Right renal cortex interstitium (tissue), 3 donors: ENCODE measurements at regions not wholly inside any gene's neighbourhood (a gene's known extent, or its start where the extent isn't known, plus 50 kb on each side); places are given as distances from the start of the nearest gene placed in this dataset.
"Not testable (repeated sequence)": the region's sequence is repeated elsewhere in the genome, so short reads cannot be mapped to it uniquely, and the experiment has no call there.

ENCODE experiments used
- DNase-seq, 3 donors: peaks; one replicate each; pipeline ENCODE4 v3.0.0-alpha.2; 2013; ENCODE audit warnings: low read depth in 3 of 3, low spot score in 2 of 3

- DNase-seq: no peak
These were observed 483.4 kb upstream of the IRAK1BP1 start for GRCh38 chr6:78383968-78384367.

DNA sequence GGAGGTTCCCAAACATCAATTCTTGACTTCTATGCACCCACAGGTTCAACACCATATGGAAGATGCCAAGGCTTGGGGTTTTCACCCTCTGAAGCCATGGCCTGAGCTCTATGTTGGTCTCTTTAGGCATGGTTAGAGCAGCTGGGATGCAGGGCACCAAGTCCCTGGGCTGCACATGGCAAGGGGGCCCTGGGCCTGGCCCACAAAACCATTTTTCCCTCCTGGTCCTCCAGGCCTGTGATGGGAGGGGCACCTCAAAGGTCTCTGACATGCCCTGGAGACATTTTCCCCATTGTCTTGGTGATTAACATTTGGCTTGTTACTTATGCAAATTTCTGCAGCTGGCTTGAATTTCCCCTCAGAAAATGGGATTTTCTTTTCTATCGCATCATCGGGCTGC lies 480.5 kb upstream of the IRAK1BP1 start:
- DNase-seq: not testable (repeated sequence)

- DNase-seq: no peak
These were observed 477.3 kb upstream of the IRAK1BP1 start for GRCh38 chr6:78390066-78390465.

GRCh38 chr6:78397499-78397898 lies 469.9 kb upstream of the IRAK1BP1 start:
- no peak for DNase-seq

- DNase-seq: no peak
These were observed 469.1 kb upstream of the IRAK1BP1 start for GRCh38 chr6:78398292-78398691.

- no peak for DNase-seq
These were observed 467.3 kb upstream of the IRAK1BP1 start for GRCh38 chr6:78400076-78400475.

DNA sequence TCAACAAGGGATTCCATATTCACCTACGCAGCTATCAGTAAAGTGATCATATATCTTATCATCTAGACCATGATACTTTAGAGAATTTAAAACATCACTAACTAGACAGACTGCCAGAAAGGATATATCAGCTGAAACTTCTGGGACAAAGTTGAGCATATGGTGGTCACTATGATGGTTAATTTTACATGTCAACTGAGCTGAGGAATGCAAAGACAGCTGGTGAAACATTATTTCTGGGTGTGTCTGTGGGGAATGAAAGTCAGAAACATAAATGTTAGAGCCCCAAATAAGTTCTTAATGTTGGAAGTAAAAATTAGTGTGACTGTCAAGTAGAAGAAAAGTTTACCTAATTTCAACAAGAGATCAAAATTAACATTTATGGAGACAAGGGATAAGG lies 440.0 kb upstream of the IRAK1BP1 start:
- DNase-seq: no peak

DNA sequence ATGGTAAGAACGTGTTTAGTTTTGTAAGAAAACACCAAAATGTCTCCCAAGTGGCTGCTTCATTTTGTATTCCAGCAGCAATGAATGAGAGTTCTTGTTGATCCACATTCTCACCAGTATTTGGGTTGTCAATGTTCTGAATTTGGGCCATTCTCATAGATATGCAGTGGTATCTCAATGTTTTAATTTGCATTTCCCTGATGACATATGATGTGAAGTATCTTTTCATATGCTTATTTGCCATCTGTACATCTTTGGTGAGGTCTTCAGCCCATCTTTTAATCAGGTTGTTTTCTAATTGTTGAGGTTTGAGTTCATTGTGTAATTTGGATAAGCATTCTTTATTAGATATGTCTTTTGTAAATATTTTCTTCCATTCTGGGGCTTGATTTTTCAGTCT lies 436.8 kb upstream of the IRAK1BP1 start:
- DNase-seq: no peak

GRCh38 chr6:78435671-78436070 lies 431.7 kb upstream of the IRAK1BP1 start:
- DNase-seq: no peak

- DNase-seq: no peak
These were observed 431.0 kb upstream of the IRAK1BP1 start for GRCh38 chr6:78436335-78436734.

- DNase-seq: no peak
These were observed 429.2 kb upstream of the IRAK1BP1 start for GRCh38 chr6:78438135-78438534.

- DNase-seq: no peak
These were observed 406.6 kb upstream of the IRAK1BP1 start for GRCh38 chr6:78460711-78461110.

DNA sequence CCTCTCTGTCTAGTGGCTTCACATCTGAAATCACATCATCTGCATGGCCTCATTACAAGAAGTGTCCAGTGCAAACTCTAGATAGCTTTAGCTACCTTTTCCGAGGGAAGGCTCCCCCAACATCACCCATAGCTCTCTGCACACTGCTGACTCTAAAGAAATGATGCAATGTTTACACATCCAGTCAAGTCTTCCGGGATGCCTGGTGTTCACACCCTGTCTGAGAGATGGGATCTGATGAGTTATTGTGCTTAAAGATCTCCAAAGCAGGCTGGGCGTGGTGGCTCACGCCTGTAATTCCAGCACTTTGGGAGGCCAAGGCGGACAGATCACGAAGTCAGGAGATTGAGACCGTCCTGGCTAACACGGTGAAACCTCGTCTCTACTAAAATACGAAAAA lies 404.6 kb upstream of the IRAK1BP1 start:
- no peak for DNase-seq

DNA sequence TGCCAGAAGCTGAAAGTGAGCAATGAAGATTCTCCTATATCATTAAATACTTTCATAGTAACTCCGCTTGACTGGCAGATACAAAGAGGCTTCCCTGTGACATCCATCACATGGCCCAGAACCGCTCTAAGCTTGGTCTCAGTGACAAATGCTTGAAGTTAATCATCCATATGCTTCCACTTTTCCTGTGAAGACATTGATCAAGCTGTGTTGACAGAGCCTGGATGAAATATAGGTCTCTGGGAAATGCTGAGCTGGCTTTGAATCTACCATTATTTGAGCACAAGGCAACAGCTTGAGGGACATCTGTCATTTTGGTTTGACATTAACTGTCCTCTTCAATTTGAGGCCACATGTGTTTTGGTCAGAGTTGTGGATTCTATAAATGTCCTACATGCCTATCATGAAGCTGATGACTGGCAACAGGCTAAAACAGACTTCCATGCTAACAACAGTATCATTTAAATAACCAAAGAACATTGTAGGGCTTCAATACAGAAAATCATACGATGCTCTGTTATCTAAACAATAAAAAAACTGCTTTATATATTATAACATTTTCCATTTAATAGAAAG lies 402.2 kb upstream of the IRAK1BP1 start:
- DNase-seq: no peak

- no peak for DNase-seq
These were observed 390.8 kb upstream of the IRAK1BP1 start for GRCh38 chr6:78476561-78476960.

GRCh38 chr6:78482801-78483552 lies 384.4 kb upstream of the IRAK1BP1 start:
- no peak for DNase-seq

DNA sequence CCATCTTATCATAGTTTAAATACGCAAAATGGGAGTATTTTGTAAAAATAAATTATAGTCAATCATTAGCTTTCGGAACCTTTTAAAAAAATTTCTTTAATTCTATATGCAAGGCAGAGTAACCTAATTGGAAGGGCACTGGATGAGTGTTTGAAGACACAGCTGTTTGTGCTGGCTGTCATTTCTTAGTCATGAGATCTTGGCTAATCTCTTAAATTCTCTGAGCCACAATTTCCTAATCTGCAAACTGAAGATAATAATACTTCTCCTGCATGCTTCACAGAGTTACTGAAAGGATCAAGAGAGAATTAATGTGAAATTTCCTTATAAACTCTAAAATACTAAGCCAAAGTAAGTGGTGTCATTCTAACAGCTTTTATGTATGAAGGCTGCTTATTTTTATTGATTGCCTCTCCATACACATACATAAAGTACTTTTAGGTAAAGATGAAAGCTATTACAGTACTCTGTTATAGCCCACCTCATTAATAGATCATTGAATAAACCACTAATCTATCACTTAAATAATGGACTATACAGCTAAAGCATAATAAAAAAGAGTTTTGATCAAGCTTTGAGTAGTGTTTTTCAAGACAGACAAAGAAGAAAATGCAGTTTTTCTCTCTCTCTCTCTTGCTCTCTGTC lies 383.7 kb upstream of the IRAK1BP1 start:
- no peak for DNase-seq

- no peak for DNase-seq
These were observed 382.9 kb upstream of the IRAK1BP1 start for GRCh38 chr6:78484198-78485064.

GRCh38 chr6:78487401-78487800 lies 379.9 kb upstream of the IRAK1BP1 start:
- DNase-seq: no peak

- DNase-seq: no peak
These were observed 377.5 kb upstream of the IRAK1BP1 start for GRCh38 chr6:78489874-78490273.

GRCh38 chr6:78492351-78493017 lies 374.9 kb upstream of the IRAK1BP1 start:
- no peak for DNase-seq
